ENCODE measurements at regions not wholly inside any gene's neighbourhood (a gene's known extent, or its start where the extent isn't known, plus 50 kb on each side); places are given as distances from the start of the nearest gene placed in this dataset.
"Not testable (repeated sequence)": the region's sequence is repeated elsewhere in the genome, so short reads cannot be mapped to it uniquely, and the experiment has no call there.

DNA sequence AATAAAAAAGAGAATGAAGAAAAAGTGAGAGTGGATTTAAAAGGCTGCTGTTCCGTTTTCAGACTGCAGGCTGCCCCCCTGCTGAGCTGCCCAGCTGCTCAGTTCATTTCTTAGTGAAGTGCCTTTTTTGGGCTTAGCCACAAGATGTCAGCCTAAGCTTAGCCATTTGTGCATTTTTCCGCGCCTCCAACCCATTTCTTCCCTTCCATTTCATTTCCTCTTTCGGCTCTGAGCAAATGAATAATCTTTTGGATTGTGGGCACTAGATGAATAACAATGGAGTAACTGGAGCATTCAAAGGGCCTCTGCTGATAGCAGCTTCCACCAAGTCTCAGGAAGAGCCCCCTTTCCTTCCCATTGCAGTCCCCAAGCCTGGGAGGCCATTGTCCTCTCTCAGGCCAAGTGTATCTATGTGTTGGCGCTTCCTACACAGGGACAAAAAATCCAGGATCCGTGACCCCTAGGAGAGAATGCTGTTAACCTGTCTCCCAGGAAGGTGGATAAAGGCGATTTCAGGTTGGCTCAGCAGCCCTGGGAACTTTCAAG is 83.5 kb upstream of the SPTLC3 start:
- DNase-seq = peak; percentile 84

DNA sequence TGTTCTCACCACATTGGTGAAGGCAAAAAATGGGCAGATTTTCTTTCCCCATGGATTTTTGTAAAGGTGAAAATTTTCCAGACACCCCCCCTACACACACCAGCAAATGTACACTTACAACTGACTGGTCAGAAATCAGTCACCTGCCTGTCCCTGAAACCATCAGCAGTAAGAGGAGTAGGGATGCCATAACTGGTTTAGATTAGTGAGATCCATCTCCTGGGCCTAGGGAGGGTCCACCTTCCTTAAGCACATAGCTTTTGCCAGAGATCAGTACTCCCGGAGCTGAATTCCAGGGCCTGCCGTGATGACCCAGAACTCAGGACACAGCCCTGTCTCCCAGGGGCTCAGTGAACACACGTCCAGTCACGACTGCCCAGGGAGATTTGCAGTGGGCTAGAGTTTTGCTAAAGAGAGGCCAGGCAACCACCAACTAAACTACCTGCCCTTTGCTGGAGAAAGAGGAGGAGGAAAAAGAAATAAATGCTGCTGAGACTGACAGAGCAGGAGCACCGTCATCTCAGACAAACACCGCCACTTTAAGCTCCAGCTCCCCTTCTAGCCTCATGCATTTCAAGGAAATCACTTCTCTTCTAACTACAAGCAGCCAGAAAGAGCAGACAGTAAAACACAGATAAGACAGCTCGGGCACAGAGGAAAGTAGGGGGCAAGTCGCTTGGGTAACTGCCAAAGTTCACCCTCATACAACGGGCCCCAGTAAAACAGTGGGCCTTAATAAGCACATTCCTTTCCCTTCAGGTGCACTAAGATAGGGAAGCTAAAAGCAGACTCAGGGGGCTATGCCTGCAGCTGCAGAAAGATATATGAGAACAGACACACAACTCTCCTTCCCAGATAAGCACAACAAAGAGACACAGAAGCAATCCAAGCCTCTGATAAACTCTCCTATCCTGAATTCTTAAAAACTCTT is 82.6 kb upstream of the SPTLC3 start:
- no peak for DNase-seq

DNA sequence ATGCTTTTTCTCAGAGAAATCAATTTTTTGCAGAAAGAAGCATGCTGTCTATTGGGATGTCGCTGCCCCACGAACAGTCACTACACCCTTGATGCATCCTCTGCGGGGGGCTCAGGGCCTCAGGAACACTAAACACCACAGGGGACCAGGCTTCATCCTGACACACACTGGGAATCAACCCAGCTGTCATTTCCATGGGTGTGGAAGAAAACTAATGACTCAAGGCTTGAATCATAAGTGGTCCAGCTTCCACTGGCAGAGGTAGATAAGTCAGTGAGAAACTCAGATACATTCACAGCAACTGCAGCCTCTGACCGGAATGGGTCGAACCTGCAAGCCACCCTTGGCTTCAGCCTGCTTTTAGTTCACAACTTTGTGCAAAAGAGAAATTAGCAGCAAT is 81.3 kb upstream of the SPTLC3 start:
- no peak for DNase-seq

DNA sequence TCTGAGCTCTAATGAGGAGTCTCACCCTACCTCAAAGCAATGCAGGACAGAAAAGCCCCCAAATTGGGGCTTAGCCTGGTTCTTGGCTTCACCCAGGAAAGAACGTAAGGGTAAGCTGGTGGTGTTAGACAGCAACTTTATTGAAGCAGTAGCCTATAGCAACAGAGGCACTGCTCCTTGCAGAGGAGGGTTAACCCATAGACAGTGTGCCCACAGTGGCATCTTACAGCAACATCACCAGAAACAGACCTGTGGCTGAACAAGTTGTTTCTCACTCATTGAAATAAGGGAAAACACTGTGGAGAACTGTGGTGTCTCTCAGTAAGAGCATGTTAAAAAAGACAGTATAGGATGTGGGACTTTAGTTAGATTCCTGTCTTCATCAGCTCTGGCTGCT is 80.4 kb upstream of the SPTLC3 start:
- DNase-seq = no peak

DNA sequence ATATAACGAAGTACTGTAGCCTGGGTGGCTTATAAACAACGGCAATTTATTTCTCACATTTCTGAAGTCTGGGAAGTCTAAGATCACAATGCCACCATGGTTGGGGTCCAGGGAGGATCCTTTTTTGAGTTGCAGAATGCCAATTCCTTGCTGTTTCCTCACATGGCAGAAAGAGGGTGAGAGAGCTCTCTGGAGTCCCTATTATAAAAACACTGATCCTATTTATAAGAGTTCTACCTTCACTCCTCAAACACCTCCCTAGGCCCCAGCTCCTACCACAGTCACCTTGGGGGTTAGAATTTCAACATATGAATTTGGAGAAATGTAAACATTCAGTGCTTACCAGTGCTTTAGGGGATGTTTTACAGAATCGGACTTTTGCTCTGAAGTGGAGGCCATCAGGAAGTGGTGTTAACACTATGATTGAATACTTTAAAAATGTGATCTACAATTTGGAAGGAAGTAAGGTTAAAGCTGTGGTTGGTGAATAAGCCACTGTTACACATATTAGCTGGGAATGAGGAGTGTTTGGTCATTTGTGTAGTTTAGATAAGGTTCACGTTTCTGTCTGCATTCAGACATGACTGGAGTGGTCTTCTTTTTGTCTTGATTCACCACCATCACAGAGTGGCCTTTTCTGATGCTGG is 79.9 kb upstream of the SPTLC3 start:
- DNase-seq = no peak

DNA sequence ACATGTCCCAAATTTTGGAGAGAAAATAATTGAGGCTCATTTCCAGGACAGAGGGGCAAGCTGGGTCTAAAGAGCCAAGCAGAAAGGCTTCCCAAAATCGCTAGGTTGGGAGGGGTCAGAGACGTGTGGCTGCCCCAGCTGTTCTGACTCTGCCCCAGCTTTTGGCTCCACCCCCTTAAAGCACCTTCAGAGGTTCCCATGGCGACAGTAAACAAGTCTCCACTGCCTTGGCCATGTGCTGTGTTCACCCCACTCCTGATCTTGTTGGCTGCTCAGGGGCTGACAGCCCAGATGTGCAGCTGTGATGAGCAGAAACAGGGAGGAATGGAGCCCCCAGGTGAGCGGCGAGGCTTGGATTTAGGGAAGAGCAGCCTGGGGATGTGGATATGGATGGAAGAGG is 72.8 kb upstream of the SPTLC3 start:
- no peak for DNase-seq

DNA sequence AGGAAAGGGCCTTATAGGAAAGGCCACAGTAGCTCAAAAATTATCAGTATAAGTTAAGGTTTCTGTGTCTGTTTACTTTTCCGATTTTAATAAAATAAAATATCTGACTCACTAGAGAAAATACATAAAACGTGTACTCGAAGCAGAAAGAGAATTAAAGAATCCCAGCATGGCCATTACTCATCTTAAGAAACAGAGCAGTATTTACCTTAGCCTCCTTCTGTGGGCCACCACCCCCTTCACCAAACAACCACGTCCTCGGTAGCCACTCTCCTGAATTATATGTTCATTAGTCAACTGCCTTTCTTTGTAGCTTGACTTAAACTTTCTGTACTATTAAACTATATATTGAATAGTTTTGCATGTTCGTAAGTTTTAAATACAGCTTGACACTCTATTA is 72.2 kb upstream of the SPTLC3 start:
- no peak for DNase-seq

DNA sequence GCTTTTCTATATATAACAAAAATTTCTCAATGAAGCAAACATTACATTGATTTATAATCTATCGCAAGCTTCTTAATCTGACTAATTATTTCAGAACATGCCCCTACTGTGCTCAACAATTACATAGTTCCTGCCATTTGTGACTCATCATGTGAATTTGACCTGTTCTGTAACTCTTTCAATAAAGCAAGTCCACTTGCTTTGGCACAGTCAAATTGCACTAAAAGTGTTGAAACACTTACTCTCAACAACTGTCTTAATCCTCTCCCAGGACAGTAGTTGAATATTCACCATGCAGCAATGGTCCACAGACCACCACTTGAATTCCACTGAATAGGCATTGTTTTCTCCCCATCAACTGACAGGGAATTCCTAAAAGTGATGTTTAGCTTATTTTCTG is 67.7 kb upstream of the SPTLC3 start:
- DNase-seq = no peak

DNA sequence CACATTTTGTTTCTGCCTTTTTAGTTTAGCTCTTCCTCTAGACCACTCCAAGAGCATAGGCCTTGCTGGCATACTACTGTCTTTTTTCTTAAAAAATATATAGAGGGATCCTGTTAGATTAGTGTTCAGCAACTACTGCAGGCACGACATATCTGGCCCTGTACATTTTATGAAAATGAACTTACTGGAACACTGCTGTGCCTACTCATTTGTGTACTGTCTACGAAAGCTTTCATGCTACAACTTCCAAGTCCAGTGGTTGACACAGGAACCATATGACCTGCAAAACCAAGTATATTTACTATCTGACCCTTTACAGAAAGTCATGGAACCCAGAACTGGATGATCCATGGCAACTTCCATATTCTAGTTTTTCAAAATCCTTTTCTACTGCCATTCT is 66.6 kb upstream of the SPTLC3 start:
- DNase-seq = no peak

DNA sequence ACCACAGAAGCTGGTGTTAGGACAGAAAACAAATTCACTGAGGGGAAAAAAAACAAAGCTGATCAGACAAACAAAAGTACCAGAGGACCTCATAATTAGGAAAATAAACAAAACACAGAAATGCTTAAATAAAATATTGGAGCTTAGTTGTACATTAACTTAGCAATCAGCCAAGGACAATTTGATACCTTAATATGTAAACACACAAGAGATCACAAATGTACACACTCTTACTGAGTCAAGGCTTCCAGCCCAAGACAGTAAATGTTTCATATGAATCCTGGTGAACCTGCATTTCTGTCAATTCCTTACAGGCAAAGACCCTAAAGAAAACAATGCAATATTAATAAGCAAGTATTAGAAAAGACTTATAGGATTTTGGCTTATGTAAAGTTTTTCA is 62.0 kb upstream of the SPTLC3 start:
- DNase-seq = no peak

DNA sequence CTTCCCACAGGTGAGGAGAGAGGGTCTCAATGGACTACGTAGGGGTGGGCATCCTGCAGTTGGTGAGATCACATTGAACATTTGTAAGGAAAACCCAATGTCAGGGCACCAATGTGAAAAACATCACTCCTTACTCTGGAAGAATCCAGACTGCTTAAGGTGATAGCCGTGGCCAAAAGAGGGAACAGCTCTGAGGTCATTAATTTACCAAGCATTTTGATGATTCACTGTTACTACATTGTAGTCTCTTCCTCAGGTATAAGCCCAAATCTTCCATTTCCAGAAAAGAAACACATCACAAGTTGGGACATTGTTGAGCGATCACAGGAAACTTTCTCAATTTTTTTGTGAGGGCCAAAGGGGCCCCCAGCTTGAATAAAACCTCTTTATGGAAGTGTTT is 61.1 kb upstream of the SPTLC3 start:
- no peak for DNase-seq

DNA sequence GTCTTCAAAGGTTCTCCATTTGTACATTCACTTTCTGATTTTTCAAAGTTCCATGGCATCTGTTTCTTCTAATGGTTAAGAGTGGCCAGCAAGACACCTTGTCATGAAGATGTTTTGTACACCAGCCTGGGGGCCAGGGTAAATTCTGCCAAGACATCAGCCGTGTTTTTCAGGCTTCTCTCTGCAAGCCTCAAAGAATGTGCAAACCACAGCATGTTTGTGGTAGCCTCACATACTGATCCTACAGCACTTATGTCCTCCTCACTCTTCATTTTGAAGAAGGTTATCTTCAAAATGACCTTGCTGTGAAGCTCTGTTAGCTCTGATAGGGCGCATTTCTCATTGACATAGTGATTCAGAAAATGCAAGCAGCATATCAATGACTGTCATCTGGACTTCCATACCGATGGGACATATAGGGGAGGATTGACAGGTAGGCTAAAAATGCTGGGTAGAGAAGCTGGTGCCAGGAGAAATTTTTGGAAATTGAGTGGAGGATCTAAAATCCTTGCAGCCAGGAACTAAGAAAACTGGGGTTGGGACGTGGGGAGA is 59.3 kb upstream of the SPTLC3 start:
- no peak for DNase-seq

DNA sequence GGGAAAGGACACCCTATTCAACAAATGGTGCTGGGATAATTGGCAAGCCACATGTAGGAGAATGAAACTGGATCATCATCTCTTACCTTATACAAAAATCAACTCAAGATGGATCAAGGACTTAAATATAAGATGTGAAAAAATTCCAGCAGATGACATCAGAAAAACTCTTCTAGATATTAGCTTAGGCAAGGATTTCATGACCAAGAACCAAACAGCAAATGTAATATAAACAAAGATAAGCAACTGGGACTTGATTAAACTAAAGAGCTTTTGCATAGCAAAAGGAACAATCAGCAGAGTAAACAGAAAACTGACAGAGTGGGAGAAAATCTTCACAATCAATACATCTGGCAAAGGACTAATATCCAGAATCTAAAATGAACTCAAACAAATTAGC is 54.5 kb upstream of the SPTLC3 start:
- DNase-seq = not testable (repeated sequence)

DNA sequence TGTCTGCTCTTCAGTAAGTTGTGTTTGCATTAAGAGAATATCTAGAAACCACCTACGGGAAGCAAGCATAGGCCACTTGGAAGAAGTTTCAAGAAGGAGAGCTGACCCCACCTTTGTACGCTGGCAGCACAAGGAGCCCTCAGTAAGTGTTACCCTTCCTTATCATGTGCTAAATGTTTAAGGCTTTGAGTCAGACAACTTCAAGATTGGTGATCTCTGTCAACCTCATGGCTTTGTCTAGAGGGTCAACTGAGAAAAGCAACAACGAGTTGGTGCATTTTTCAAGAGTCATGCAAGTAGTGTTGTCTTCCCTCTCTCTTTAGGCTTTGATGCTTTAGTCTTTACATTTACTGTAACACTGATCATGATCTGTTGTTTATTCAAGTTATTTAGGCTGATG is 53.2 kb upstream of the SPTLC3 start:
- no peak for DNase-seq

DNA sequence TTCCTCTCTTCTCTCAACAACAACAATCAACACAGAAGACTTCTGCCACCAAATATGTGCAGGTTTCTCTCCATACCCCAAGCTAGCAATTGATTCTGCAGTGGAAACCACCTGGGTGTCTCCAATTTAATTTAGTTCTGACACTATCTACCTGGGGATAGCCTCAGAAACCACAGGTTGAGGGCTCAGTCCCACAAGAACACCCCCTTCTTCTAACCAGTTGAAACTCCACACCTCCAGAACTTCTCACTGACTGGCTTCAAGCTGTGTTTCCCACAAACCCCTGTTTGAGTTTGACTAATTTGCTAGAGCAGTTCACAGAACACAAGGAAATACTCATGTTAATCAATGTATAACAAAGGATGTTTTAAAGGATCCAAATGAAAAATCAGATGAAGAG is 52.5 kb upstream of the SPTLC3 start:
- no peak for DNase-seq

DNA sequence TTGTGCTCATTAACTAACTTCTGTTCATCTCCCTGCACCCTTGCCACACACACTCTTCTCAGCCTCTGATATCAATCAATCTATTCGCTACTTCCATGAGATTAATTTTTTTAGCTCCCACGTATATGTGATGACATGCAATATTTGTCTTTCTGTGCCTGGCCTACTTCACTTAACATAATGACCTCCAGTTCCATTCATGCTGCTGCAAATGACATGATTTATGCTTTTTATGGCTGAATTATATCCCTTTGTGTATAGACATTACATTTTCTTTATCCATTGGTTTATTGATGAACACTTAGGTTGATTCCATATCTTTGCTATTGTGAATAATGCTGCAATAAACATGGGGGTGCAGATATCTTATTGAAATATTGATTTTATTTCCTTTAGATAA is 50.8 kb upstream of the SPTLC3 start:
- DNase-seq = no peak

All from NCI-H1105 treated with DMSO at 0.1 percent for 48 hours (cell line).